Progenitor cell of endocrine pancreas (in vitro differentiated cells): ENCODE measurements at regions not wholly inside any gene's neighbourhood (a gene's known extent, or its start where the extent isn't known, plus 50 kb on each side); places are given as distances from the start of the nearest gene placed in this dataset.

ENCODE experiments used
- DNase-seq: peaks from one replicate; pipeline ENCODE4 v3.0.0; 2021; ENCODE audit warnings: low spot score; ENCODE audit not compliant: unreplicated experiment
- H3K27ac Mint-ChIP-seq: 2 replicates; pipeline ENCODE4 v1.8.0; 2021; ENCODE audit warnings: mild to moderate bottlenecking, moderate library complexity, mixed read lengths
- H3K27me3 Mint-ChIP-seq: 2 replicates; pipeline ENCODE4 v1.8.0; 2021; ENCODE audit warnings: mixed read lengths
- H3K36me3 Mint-ChIP-seq: 2 replicates; pipeline ENCODE4 v1.8.0; 2022; ENCODE audit warnings: mixed read lengths; ENCODE audit not compliant: insufficient read depth
- H3K4me1 Mint-ChIP-seq: 2 replicates; pipeline ENCODE4 v1.8.0; 2021; ENCODE audit warnings: low read depth, mixed read lengths
- H3K4me3 Mint-ChIP-seq: 2 replicates; pipeline ENCODE4 v1.8.0; 2021; ENCODE audit warnings: low read depth, mild to moderate bottlenecking, moderate library complexity, mixed read lengths
- H3K9me3 Mint-ChIP-seq: 2 replicates; pipeline ENCODE4 v1.8.0; 2021; ENCODE audit warnings: low read depth, mixed read lengths
- CTCF ChIP-seq: fragments of 200-600 bp; sonication (generic); IDR thresholded peaks from one replicate; pipeline ENCODE4 v1.5.0; 2021; ENCODE audit warnings: antibody characterized with exemption, mild to moderate bottlenecking; ENCODE audit not compliant: unreplicated experiment

- no peak for DNase-seq
- Mint-ChIP-seq H3K4me1 (no peaks in the 10 kb centered on the region), H3K27ac (no peak overlapping the region), H3K27me3 (no peaks in the 10 kb centered on the region), H3K36me3 (no peaks in the 10 kb centered on the region), H3K9me3 (no peaks in the 10 kb centered on the region), H3K4me3 (no peak overlapping the region)
- TF ChIP-seq CTCF: no peak
Measured at GRCh38 chr3:148128136-148128535, 569.6 kb upstream of the AGTR1 start.

GRCh38 chr3:148131990-148132638 lies 565.6 kb upstream of the AGTR1 start:
- Mint-ChIP-seq H3K36me3 (no peaks in the 10 kb centered on the region), H3K4me3 (no peak overlapping the region), H3K27ac (no peak overlapping the region), H3K4me1 (no peaks in the 10 kb centered on the region), H3K27me3 (no peaks in the 10 kb centered on the region), H3K9me3 (no peaks in the 10 kb centered on the region)
- no peak for TF ChIP-seq CTCF
- DNase-seq: no peak

GRCh38 chr3:148136816-148137215 lies 560.9 kb upstream of the AGTR1 start:
- no peak for TF ChIP-seq CTCF
- no peaks in the 10 kb centered on the region for H3K27me3 Mint-ChIP-seq
- H3K27ac Mint-ChIP-seq: no peak overlapping the region
- H3K9me3 Mint-ChIP-seq: no peaks in the 10 kb centered on the region
- H3K4me1 Mint-ChIP-seq: no peaks in the 10 kb centered on the region
- H3K4me3 Mint-ChIP-seq: no peak overlapping the region
- DNase-seq: no peak
- no peaks in the 10 kb centered on the region for H3K36me3 Mint-ChIP-seq

- Mint-ChIP-seq H3K27me3 (no peaks in the 10 kb centered on the region), H3K36me3 (no peaks in the 10 kb centered on the region), H3K4me3 (no peak overlapping the region), H3K4me1 (no peaks in the 10 kb centered on the region), H3K9me3 (no peaks in the 10 kb centered on the region), H3K27ac (no peak overlapping the region)
- DNase-seq: no peak
- no peak for TF ChIP-seq CTCF
Measured at GRCh38 chr3:148146241-148146640, 551.5 kb upstream of the AGTR1 start.

- no peak for DNase-seq
- H3K4me3 Mint-ChIP-seq: no peak overlapping the region
- no peaks in the 10 kb centered on the region for H3K4me1 Mint-ChIP-seq
- H3K9me3 Mint-ChIP-seq: no peaks in the 10 kb centered on the region
- H3K27me3 Mint-ChIP-seq: no peaks in the 10 kb centered on the region
- H3K36me3 Mint-ChIP-seq: no peaks in the 10 kb centered on the region
- no peak overlapping the region for H3K27ac Mint-ChIP-seq
- no peak for TF ChIP-seq CTCF
Measured at GRCh38 chr3:148146947-148147826, 550.5 kb upstream of the AGTR1 start.
